ENCODE measurements at regions not wholly inside any gene's neighbourhood (a gene's known extent, or its start where the extent isn't known, plus 50 kb on each side); places are given as distances from the start of the nearest gene placed in this dataset.
"Not testable (repeated sequence)": the region's sequence is repeated elsewhere in the genome, so short reads cannot be mapped to it uniquely, and the experiment has no call there.

DNA sequence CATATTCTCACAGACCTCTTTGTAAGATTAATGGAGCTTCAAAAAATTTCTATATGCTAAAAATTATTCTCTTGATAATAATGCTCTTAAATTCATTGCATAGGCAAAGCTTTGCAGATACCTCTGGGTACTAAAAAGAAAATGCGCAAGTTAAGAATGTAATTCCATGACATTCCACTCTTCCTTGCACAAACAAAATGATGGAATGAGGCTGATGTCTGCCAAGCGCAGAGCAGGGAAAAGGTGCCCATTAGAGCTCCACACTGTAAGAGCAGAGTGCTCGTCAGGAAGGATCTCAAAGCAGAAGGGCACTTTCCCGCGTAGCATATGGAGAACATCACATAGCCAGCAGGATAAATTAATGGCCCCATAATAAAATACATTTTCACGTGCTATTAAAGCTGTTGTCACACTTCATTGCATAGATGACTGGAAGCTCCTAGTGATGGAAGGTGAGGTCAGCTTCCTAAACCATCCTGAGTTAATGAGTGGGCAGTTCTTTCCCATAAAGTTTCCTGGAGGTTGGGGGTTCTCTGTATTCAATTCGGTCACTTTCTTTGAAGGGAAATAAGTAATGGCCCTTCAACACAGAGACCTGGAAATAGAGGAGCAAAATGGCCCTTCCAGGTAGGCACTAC lies 1058.9 kb downstream of the GALC start:
- no peak overlapping the region for H3K27ac Mint-ChIP-seq
- no peaks in the 10 kb centered on the region for H3K27me3 Mint-ChIP-seq
- ATAC-seq, result no peak
- H3K4me3 Mint-ChIP-seq, result no peak overlapping the region
- peaks cover 10% of the 10 kb centered on the region for H3K9me3 Mint-ChIP-seq
- no peaks in the 10 kb centered on the region for H3K36me3 Mint-ChIP-seq
- H3K4me1 Mint-ChIP-seq, result no peaks in the 10 kb centered on the region

DNA sequence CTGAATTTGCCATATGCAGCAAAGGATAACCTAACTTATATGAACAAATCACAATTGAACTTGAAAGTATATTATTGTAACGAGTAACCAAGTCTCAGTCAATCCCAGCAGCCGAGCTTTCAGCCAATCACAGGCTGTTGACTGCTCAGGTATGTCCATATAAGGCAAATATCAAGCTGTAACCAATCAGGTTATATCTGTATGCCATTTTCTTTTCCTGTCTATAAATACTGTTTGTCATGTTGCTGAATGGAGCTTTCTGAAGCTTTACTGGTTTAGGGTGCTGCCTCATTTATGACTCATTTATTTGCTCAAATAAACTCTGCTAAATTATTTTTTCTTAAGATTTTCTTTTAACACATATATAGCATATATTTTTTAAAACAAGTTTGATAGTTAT lies 1059.5 kb downstream of the GALC start:
- no peak overlapping the region for H3K27ac Mint-ChIP-seq
- no peak for ATAC-seq
- peaks cover 8% of the 10 kb centered on the region for H3K9me3 Mint-ChIP-seq
- H3K36me3 Mint-ChIP-seq, result no peaks in the 10 kb centered on the region
- no peaks in the 10 kb centered on the region for H3K27me3 Mint-ChIP-seq
- no peak overlapping the region for H3K4me3 Mint-ChIP-seq
- no peaks in the 10 kb centered on the region for H3K4me1 Mint-ChIP-seq

DNA sequence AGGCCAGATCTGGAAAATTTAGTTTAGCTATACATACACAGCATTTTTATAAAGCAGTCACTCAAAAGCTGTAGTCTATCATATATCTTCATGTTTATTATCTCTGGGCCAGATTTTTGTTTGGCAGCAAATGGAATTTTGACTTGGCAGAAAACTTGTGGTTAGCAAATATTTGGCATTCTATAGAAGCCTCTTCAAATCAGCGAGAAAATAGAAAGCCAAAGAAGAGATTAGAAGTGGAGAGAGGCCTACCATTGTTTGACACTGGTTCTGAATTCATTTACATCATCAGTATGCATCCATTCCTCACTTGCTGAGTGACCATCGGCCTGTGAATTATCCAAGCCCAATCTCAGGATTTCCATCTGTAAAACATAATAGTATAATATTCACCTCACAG lies 1077.6 kb downstream of the GALC start:
- Mint-ChIP-seq H3K4me1 (no peaks in the 10 kb centered on the region), H3K36me3 (no peaks in the 10 kb centered on the region), H3K9me3 (peaks cover 2% of the 10 kb centered on the region), H3K27ac (no peak overlapping the region), H3K27me3 (no peaks in the 10 kb centered on the region), H3K4me3 (no peak overlapping the region)
- ATAC-seq, result no peak

DNA sequence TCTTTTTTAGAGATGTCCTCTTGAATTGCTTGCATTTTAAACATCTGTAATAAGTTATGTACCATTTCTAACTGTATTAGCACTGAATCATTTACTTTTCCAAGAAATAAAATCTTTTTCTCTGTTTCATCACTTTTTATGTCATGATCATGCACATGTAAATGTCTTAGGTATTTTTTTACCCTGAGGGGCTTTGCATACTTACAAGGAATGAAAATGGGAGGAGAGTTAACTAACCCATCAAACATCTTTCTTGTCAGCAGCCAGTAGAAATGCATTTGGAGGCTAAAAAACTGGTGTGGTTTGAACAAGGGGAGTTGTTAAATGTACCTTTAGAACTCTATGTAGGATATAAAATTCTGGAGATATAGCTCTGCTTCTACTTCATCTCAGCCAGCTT lies 1080.3 kb downstream of the GALC start:
- Mint-ChIP-seq H3K4me1 (no peaks in the 10 kb centered on the region), H3K27me3 (no peaks in the 10 kb centered on the region), H3K27ac (no peak overlapping the region), H3K9me3 (peaks cover 2% of the 10 kb centered on the region), H3K36me3 (no peaks in the 10 kb centered on the region), H3K4me3 (no peak overlapping the region)
- ATAC-seq, result no peak

DNA sequence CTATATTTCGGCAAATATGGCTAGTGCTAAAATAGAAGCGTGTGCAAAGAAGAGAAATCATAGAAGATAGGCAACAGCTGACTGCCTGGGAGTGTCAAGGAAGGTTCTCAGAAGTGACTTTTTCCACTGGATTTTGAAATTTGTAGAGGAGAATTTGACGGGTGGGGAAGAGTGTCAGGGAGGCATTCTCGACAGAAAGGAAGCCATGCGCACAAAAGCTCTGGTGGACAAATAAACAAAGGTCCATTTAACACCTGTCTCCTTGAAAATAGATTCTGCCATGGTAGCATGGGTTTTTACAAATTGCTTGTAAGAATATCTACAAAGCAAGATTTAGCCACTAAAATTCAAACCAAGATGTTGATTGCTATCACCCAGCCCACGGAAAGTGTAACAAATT lies 1081.5 kb downstream of the GALC start:
- no peak for ATAC-seq

DNA sequence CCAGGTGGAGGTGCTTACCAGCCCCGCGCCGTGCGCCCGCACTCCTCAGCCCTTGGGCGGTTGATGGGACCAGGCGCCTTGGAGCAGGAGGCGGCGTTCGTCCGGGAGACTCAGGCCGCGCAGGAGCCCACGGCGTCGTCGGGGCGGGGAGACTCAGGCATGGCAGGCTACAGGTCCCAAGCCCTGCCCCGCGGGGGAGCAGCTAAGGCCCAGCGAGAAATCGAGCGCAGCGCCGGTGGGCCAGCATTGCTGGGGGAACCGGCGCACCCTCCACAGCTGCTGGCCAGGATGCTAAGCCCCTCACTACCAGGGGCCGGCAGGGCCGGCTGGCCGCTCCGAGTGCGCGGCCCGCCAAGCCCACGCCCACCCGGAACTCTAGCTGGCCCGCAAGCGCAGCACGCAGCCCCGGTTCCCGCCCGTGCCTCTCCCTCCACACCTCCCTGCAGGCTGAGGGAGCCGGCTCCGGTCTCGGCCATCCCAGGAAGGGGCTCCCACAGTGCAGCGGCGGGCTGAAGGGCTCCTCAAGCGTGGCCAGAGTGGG lies 1087.5 kb downstream of the GALC start:
- ATAC-seq, result not testable (repeated sequence)

More for the DNA sequence above, 1081.5 kb downstream of the GALC start:
- no peak overlapping the region for H3K4me3 Mint-ChIP-seq
- no peak overlapping the region for H3K27ac Mint-ChIP-seq
- H3K4me1 Mint-ChIP-seq, result no peaks in the 10 kb centered on the region
- H3K27me3 Mint-ChIP-seq, result no peaks in the 10 kb centered on the region
- H3K36me3 Mint-ChIP-seq, result no peaks in the 10 kb centered on the region
- H3K9me3 Mint-ChIP-seq, result no peaks in the 10 kb centered on the region

DNA sequence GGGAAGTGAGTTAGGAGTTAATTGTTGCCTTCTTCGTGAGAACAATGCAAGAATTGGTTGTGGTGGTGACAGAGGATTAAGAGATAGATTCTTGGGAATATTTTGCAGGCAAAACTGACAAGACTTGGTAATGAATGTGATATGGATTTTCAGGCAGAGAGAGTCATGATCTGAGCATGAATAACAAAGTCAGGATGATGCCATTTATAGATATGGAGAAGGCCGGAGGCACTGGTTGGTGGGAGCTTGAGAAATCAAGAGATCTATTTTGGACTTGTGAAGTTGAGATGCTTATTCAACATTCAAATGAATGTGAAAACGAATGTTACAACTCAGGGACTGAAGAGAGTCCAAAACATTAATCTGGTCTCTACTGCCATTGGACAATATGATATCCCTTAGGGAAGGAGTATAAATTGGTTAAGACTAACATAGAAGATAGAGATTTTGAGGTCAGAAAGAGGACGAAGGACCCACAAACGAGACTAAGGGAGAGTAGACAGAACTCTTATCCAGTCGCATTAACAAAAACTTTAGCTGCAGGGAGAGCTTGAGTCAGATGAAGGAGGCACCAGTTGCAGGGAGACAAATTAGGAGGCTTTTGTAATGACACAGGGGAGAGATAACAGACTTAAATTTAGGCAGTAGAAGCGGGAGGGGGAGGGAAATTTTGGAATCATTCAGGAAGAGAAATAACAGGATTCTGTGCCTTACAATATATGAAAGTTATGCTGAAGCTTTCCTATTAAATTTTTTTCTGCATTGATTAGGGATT lies 1090.6 kb downstream of the GALC start:
- Mint-ChIP-seq H3K27ac (no peak overlapping the region), H3K9me3 (no peaks in the 10 kb centered on the region), H3K4me3 (no peak overlapping the region), H3K27me3 (no peaks in the 10 kb centered on the region), H3K4me1 (no peaks in the 10 kb centered on the region), H3K36me3 (no peaks in the 10 kb centered on the region)
- ATAC-seq, result no peak

More for the DNA sequence above, 1087.5 kb downstream of the GALC start:
- H3K4me1 Mint-ChIP-seq, H3K9me3 Mint-ChIP-seq, H3K4me3 Mint-ChIP-seq, H3K27me3 Mint-ChIP-seq, H3K36me3 Mint-ChIP-seq, H3K27ac Mint-ChIP-seq: not testable (repeated sequence)

DNA sequence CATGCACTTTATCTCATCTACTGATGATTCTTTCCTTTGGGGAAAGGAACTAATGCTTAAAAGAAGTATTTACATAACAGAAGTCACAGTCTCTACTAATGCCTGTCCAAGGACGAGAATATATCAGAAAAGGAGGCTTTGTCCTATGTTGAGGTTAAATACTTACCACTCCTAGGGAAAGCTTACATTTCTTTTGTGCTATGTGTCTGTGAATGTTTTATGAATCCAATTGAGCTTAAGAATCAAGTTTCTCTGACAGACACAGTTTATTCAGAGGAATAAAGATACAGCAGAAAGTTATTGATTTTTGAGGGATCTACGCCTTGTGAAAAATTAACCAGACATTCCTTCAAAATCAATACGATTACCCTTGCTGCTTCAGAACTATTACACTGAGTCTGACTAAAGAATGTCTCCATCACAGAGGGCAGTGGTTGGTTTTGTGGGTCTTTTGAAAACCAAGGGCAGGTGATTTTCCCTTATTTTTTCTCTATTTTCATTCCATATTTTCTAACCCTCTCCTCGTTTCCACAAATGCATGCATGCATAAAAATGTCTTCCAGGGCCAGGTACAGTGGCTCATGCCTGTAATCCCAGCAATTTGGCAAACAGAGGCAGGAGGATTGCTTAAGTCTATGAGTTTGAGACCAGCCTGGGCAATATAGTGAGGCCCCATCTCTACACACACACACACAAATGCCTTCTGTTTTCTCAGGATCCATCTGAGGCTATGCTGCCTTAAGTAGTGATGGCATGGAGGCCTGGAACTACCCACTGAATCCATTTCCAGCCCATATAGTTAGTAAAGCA lies 1095.1 kb downstream of the GALC start:
- no peaks in the 10 kb centered on the region for H3K9me3 Mint-ChIP-seq
- no peaks in the 10 kb centered on the region for H3K4me1 Mint-ChIP-seq
- no peaks in the 10 kb centered on the region for H3K36me3 Mint-ChIP-seq
- no peak overlapping the region for H3K4me3 Mint-ChIP-seq
- H3K27ac Mint-ChIP-seq, result no peak overlapping the region
- no peak for ATAC-seq
- H3K27me3 Mint-ChIP-seq, result no peaks in the 10 kb centered on the region

DNA sequence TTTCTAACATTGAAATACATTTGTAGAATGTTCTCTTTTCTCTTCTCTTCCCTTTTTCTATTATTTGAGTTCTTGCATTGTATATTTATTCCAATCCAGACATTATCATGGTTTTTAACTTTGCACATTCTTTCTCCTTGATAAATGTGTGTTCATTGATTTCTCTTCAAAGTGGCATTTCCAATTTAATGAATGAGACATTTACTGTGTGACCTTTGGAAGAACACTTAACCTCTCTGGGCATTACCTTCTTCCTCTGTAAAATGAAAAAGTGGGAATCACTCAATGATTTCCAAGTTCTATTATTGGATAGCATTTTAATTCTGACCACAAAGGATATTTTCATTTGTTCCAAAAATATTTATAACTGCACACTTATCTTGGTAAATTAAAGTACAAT lies 1095.8 kb downstream of the GALC start:
- no peak for ATAC-seq
- Mint-ChIP-seq H3K9me3 (no peaks in the 10 kb centered on the region), H3K27ac (no peak overlapping the region), H3K36me3 (no peaks in the 10 kb centered on the region), H3K4me1 (no peaks in the 10 kb centered on the region), H3K4me3 (no peak overlapping the region), H3K27me3 (no peaks in the 10 kb centered on the region)

DNA sequence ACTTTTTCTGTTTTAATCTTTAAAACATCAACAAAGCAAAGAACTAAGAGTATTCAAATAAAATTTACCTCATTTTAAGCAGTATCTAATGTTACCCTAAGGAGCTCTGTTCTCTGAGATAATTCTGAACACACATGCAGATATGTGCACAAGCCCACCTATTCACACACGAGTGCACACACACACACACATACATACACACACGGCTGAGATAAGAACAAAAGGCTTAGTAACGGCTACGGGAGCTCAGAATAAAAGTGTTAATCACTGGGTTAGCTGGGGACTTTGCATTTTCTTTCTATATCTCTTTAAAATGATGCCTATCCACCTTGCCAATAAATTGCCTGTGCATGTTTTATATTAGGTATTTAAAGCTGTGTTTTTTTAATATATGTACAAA lies 1096.3 kb downstream of the GALC start:
- no peak overlapping the region for H3K27ac Mint-ChIP-seq
- H3K27me3 Mint-ChIP-seq, result no peaks in the 10 kb centered on the region
- no peaks in the 10 kb centered on the region for H3K9me3 Mint-ChIP-seq
- H3K4me3 Mint-ChIP-seq, result no peak overlapping the region
- no peak for ATAC-seq
- H3K4me1 Mint-ChIP-seq, result no peaks in the 10 kb centered on the region
- H3K36me3 Mint-ChIP-seq, result no peaks in the 10 kb centered on the region

DNA sequence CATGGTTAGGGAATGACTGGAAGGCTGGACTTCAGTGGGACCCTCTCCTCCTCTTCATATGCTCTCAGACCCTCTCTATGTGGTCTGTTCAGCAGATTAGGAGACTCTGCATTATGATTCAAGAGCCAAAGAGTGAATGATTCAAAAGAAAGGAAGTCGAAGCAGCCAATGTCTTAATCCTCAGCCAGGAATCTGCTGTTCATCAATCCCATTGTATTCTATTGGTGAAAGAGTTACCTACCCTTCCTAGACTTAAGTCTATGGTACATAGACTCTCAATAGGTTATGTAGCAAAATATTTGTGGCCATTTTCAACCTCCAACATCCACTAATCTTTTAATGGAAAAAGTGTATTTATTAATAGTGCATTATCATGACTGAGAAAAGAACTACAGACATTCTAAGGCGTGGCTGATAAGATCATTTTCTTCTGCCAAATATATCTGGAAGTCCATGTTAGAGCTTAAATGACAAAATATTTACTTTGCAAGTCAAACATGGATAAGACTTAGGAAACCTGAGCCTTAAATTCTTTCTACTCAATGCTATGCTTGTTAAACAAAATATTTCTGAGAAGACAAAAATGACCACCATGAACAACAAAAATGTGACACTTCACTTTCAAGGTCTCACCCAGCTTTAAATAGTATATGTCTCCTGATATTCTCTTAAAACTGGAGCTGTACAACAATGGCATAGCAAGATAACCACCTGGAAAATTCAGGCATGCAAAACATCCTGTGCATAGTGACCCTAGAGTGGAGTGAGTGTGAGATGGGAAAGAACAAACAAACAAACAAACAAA lies 1100.6 kb downstream of the GALC start:
- Mint-ChIP-seq H3K4me3 (no peak overlapping the region), H3K27me3 (no peaks in the 10 kb centered on the region), H3K36me3 (no peaks in the 10 kb centered on the region), H3K27ac (no peak overlapping the region), H3K9me3 (peaks cover 13% of the 10 kb centered on the region), H3K4me1 (no peaks in the 10 kb centered on the region)
- ATAC-seq, result no peak

DNA sequence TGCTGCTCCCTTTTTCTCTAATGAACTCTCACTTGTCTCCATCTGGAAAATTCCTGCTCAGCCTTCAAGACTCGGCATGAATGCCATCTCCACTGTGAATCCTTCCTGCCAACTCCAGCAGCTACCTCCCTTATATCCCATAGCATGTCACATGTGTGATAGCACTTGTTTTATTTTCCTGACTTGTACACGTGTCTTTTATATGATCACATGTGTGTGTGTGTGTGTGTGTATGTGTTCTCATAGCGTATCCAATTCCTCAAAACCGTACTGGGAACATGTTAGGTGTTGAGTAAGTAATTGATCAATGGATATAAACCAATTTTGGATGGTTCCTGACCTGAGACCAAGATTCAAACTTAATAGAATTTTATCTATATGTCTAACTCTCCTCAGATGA lies 1107.7 kb downstream of the GALC start:
- Mint-ChIP-seq H3K9me3 (peaks cover 10% of the 10 kb centered on the region), H3K27ac (no peak overlapping the region), H3K4me1 (no peaks in the 10 kb centered on the region), H3K36me3 (no peaks in the 10 kb centered on the region), H3K4me3 (no peak overlapping the region), H3K27me3 (no peaks in the 10 kb centered on the region)
- no peak for ATAC-seq

DNA sequence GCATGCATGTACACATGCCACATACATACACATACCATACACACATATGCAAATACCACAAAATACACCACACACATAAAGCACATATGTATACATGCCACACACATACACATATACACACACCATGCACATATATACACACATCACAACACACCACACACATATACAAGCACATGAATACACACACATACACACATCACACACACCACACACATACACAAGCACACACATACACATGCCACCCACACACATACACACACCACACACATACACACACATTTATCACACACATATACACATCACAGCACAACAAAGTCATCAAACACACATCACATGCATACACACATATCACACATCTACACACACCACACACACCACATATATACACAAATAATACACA lies 1108.5 kb downstream of the GALC start:
- H3K36me3 Mint-ChIP-seq, result no peaks in the 10 kb centered on the region

DNA sequence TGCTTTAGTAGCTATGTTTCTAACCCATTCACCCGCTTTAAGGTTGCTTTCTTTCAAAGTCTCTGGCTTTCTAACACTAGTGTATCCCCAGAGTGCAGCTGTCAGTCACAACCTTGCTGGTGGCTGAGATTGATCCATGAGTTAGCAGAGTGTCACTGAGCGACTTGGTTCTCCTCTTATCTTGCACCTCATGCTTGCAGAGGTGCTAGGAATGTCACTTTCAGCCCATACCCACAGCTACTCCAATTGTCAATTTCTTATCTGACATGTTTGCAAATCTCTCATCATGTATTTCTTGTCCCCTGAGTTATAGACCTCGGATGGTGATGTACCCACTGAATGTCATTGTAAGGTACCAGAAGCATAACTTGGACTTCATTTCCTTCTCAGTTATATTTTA lies 1110.2 kb downstream of the GALC start:
- ATAC-seq, result no peak
- Mint-ChIP-seq H3K27ac (no peak overlapping the region), H3K4me1 (no peaks in the 10 kb centered on the region), H3K27me3 (no peaks in the 10 kb centered on the region), H3K9me3 (peaks cover 3% of the 10 kb centered on the region), H3K4me3 (no peak overlapping the region), H3K36me3 (no peaks in the 10 kb centered on the region)

More for the DNA sequence above, 1108.5 kb downstream of the GALC start:
- ATAC-seq, result no peak
- no peaks in the 10 kb centered on the region for H3K27me3 Mint-ChIP-seq
- H3K4me1 Mint-ChIP-seq, result no peaks in the 10 kb centered on the region
- no peak overlapping the region for H3K4me3 Mint-ChIP-seq
- peaks cover 3% of the 10 kb centered on the region for H3K9me3 Mint-ChIP-seq
- no peak overlapping the region for H3K27ac Mint-ChIP-seq

DNA sequence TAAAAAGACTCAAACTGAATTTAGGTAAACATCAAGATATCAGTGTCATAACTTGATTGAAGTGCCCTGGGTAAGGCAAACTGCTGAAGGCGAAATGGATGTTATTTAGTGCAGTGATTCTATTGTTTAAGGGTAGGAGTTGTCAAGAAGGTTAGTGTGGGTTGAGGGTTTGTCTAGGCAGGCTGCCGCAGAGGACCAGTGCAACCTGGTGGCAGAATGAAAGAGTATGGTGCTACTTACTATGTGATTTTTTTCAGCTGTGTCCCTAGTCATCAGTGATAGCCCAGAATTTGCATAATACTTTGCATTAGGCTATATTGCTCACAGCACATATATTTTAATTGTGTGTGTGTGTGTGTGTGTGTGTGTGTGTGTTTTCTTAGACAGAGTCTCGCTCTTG lies 1127.0 kb downstream of the GALC start:
- no peak for ATAC-seq

More for the DNA sequence above, 1127.0 kb downstream of the GALC start:
- no peaks in the 10 kb centered on the region for H3K4me1 Mint-ChIP-seq
- H3K36me3 Mint-ChIP-seq, result no peaks in the 10 kb centered on the region
- no peak overlapping the region for H3K27ac Mint-ChIP-seq
- no peaks in the 10 kb centered on the region for H3K27me3 Mint-ChIP-seq
- no peak overlapping the region for H3K4me3 Mint-ChIP-seq
- no peaks in the 10 kb centered on the region for H3K9me3 Mint-ChIP-seq

Measured in stimulated activated memory B cell treated with anti-CD40 and anti-IgM and Interleukin-4, amounts not matched to agents 10 μg/mL and 1 μg/mL and 100 μg/mL, for 72 hours (primary cell).